ENCODE measurements at regions not wholly inside any gene's neighbourhood (a gene's known extent, or its start where the extent isn't known, plus 50 kb on each side); places are given as distances from the start of the nearest gene placed in this dataset.

DNA sequence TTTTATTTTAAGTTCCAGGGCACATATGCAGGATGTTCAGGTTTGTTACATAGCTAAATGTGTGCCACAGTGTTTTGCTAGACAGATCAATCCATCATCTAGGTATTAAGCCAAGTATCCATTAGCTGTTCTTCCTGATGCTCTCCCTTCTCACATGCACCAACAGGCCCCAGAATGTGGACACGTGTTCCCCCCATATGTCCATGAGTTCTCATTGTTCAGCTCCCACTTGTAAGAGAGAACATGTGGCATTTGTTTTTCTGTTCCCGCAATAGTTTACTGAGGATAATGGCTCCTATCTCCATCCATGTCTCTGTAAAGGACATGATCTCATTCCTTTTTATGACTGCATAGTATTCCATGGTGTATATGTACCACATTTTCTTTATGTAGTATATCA, 374.8 kb upstream of the FAT1 start:
- FAIRE-seq (no peak), DNase-seq (ENCODE audit: insufficient read length, low spot score) (no peak)
- TF ChIP-seq, protein P1, sequence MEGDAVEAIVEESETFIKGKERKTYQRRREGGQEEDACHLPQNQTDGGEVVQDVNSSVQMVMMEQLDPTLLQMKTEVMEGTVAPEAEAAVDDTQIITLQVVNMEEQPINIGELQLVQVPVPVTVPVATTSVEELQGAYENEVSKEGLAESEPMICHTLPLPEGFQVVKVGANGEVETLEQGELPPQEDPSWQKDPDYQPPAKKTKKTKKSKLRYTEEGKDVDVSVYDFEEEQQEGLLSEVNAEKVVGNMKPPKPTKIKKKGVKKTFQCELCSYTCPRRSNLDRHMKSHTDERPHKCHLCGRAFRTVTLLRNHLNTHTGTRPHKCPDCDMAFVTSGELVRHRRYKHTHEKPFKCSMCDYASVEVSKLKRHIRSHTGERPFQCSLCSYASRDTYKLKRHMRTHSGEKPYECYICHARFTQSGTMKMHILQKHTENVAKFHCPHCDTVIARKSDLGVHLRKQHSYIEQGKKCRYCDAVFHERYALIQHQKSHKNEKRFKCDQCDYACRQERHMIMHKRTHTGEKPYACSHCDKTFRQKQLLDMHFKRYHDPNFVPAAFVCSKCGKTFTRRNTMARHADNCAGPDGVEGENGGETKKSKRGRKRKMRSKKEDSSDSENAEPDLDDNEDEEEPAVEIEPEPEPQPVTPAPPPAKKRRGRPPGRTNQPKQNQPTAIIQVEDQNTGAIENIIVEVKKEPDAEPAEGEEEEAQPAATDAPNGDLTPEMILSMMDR (IDR thresholded peaks at IDR 0.05; ENCODE audit: insufficient read depth, missing control alignments), result no peak

DNA sequence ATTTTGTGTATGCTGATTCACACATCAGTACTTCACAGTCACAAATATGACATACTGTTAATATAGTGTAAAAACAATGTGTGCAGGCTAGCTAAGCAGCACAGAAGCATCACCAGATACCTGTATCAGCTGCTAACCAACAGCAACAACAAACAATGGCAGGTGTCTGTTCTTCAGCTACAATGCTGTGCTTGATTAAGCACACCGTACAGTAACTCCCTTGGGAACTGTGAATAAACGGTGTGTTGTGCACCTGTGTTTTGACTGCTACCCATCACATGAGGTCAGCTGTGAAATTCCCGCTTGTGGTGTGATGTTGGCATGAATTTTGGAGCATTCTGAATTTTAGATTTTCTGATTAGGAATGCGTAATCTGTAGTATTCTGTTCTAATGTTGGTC, 379.7 kb upstream of the FAT1 start:
- TF ChIP-seq, protein P1 (IDR thresholded peaks at IDR 0.05; ENCODE audit: insufficient read depth, missing control alignments), result no peak
- FAIRE-seq (no peak), DNase-seq (ENCODE audit: insufficient read length, low spot score) (no peak)

DNA sequence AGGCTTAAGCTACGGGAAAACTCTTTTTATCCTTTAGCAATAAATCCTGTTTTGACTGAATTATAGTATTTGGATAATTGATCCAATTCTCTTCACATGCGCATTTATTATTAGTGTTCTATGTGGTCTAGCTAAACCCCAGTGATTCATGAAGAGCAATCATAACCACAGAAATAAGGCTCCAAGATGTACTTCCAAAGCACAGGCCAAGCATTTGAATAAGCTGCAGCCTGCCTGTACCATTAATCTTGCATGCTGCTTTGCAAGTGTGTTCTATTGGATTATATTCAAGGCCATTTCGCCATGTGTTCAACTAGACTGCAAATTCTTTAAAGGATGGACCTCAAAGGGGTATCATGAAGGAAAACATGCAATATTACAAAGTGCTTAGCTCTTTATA, 385.2 kb upstream of the FAT1 start:
- DNase-seq (ENCODE audit: insufficient read length, low spot score), result no peak
- FAIRE-seq, result no peak
- TF ChIP-seq, protein P1 (IDR thresholded peaks at IDR 0.05; ENCODE audit: insufficient read depth, missing control alignments), result no peak

DNA sequence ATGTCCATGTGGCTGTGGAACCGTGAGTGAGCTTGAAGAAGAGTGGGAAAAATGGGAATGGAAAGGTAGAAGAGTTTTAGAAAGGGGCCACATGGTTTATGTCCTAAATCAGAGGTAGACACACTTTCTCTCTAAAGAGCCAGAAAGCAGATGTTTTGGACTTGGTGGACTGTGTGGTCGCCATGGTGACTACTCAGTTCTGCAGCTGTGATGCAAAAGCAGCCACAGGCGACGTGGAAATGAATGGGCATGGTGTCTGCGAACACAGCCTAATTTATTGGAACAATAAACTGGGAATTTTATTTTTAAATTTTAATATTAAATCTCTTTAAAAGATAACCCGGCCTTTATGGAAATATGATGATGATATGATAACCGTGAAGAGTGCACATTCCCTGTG, 386.0 kb upstream of the FAT1 start:
- DNase-seq (ENCODE audit: insufficient read length, low spot score) (no peak), FAIRE-seq (no peak)
- TF ChIP-seq, protein P1 (IDR thresholded peaks at IDR 0.05; ENCODE audit: insufficient read depth, missing control alignments), result no peak

DNA sequence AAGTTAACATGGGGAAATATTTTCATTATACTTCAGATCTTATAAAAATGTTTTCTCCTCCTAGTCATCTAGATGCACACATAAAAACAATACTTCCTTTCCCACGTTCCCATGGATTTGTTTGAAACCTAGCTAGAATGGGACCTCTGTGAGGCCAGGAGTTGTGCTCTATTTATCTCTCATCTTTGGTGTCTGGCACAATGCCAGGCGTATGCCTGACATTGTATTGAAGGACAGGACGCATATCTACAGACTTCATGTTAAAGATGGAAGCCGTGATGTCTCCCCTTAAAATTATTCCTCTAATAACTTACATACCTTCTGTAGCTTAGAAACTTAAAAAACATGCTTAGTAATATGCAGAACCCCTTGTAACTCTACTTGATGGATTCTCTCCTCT, 394.5 kb upstream of the FAT1 start:
- TF ChIP-seq, protein P1 (IDR thresholded peaks at IDR 0.05; ENCODE audit: insufficient read depth, missing control alignments), result no peak
- DNase-seq (ENCODE audit: insufficient read length, low spot score), result no peak
- FAIRE-seq, result no peak

DNA sequence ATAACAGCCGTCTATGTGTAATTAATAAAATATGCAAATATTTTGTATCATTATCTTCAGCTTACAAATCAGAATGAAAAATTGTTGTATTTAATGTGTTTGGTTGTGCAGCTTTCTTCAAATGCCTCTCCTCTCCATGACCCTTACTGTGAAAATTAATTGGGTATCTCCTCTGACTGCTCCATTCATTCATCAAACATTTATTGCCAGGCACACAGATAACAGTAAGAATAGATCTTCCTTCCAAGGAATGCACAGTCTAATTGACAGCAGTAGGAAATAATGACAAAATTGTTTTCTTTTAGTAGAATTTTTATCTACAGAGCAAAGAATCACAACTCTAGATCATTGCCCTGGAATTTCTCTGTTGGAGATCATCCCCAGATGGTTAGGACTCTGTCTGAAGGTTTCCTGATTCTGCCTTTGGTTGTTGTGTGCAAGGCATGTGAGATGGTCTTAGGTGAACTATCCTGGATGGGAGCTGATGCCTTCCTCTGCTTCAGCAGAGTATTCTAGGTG, 395.0 kb upstream of the FAT1 start:
- TF ChIP-seq, protein P1 (IDR thresholded peaks at IDR 0.05; ENCODE audit: insufficient read depth, missing control alignments), result no peak
- no peak for DNase-seq (ENCODE audit: insufficient read length, low spot score)
- FAIRE-seq, result no peak

DNA sequence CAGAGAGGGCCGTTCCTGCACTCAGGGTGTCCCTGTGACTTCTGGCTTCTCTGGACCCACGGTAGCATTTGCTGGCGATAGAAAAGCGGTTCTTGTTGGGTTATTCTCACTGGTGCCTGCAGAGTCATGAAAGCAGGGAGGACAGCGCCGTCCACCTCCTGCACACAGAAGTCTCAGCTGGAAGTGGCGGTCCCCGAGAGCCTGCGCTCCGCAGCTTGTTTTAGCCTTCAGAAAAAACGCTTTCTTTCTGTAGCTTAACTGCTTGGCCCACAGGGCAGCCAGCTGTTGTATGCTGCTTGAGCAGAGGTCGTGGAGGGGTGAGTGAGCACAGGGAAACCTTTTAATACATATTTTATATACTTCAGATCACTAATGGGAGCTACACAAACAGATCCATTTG, 400.7 kb upstream of the FAT1 start:
- DNase-seq (ENCODE audit: insufficient read length, low spot score) (no peak), FAIRE-seq (no peak)
- TF ChIP-seq, protein P1 (IDR thresholded peaks at IDR 0.05; ENCODE audit: insufficient read depth, missing control alignments), result no peak
